HG02884 (cell line): ENCODE measurements at regions not wholly inside any gene's neighbourhood (a gene's known extent, or its start where the extent isn't known, plus 50 kb on each side); places are given as distances from the start of the nearest gene placed in this dataset.

Source experiments
- ATAC-seq: cut with Tn5 transposase; IDR thresholded peaks from one replicate; pipeline ENCODE4 v1.9.1; 2021; ENCODE audit warnings: mild to moderate bottlenecking, moderate library complexity; ENCODE audit not compliant: unreplicated experiment

DNA sequence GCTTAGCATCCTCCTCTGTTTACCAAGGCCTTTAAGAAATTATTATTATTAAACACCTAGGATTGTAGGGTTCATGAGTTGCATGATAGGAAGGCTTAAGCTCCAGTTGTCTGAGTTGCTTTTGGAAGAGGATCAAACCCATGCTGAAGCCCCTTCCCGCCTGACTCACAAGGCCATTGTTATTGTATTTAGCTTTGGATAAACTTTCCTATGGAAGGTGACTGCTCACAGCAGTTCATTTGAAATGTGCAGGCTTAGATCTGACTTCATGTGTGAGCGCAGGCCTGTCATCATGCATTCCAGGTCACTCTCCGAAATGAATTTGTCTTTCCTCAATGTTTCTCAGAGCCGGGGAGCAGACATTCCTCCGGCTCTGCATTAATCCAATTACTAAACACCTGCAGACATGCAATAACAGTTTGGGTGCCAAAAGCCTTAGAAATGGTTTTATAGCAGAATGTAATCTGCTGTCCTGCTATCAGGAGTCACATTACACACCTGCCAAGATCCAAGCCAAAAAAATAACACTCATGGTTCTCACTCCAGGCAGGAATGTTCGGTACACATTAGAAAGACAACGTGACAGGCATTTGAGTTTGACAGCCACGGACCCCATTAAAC, 119.9 kb downstream of the OSR1 start:
- no peak for ATAC-seq

DNA sequence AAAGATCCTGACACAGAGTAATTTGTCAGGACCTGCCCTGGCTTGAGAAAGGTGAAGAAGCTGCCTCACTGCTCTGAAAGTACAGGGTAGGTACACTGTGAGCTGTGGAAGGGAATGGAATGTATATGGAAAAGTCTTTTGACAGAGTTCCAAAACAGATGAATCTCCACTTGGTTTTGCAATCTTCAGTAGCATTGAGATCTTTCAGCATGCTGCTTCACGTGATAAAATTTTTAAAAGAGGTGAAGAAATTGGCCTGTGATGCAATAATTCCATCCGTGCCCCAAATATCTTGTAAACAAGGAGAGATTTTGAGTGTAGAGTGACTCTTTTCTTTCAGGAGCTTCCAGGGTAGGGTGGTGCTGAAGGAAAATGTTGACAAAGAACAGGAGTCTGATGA, 123.1 kb downstream of the OSR1 start:
- no peak for ATAC-seq

DNA sequence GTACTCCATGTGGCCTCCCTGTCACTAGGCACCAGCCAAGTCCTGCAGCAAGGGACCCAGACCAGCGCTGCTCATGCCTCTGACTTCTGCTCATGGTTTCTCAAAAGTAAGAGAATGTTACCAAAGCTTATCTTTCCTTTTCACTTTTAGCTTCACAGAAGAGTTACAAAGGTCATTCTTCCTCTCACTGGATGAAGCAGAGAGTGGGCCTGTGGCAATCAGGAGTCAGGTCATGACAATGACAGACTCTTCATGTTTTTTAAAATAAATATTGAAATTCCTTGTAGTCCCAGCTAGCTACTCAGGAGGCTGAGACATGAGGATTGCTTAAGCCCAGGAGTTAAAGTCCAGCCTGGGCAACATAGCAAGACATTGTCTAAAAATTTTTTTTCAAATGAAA, 126.1 kb downstream of the OSR1 start:
- no peak for ATAC-seq

DNA sequence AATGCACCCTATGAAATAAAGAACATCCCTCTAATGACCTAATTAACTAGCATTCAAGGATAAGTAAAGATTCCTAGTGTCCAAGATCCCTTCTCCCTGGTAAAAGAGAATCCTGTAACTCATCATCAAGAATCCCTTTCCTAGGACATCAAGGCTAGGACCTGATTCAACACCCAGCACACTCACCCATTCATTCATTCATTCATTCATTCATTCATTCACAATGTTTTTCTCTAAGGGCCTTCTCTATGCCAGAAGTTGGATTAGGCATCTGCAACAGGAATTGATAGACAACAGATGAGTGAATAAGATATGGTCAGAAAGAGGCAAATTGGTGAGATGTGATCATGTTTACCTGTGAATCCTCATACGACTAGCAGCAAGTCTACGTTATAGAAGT, 126.8 kb downstream of the OSR1 start:
- ATAC-seq: no peak

DNA sequence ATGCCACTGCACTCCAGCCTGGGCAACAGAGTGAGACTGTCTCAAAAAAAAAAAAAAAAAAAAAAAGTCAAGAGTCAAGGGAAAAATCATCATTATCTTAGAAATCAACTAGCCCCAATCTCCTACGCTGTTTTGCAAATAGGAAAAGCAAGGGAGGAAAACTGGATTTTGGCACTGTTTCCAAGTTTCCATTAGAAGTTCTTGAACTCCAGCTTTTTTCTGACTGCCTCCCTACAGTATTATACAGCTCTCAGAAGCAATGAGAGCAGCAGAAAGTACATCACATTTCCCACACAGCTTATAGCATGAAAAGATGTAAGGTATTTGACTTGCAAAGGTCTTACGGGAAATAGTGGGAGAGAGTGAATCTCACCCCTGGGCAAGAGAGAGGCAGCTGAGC, 127.8 kb downstream of the OSR1 start:
- no peak for ATAC-seq

DNA sequence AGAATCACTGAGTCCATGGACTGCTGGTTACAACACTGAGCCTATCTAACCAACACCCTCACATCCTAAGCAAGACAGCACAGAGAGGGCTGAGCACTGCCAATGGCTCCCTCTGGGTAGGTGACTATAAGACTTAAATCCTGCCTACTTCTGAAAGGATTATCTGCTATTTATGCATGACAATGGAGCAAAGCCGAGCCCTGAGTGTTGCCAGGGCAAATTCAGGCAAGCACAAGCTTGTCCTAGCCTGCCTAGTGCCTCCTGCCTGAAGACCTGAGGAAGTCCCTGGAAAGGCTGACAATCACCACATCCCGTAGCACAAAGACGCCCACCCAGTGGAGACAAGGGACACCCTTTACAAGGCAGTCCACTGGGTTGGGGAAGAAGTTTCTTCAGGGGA, 129.7 kb downstream of the OSR1 start:
- no peak for ATAC-seq

DNA sequence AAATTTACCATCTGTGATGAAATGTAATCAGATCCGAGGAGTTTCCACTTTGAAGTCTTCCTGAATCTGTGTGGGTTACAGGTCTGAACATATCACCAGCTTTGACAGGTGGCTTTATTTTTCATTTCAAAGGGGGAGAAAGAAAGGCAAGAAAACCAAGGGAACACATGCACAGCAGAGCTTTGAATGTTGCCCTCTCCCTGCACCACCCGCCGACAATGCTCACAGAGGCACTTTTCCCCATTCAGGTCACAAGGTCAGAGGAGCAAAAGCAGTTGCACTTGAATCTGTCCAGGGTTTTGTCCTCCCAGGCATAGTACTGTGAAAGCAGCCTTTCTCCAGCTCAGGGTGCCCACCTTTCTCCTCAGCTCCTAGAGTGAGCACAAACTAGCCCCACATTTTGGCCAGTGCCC, 130.2 kb downstream of the OSR1 start:
- ATAC-seq: no peak

DNA sequence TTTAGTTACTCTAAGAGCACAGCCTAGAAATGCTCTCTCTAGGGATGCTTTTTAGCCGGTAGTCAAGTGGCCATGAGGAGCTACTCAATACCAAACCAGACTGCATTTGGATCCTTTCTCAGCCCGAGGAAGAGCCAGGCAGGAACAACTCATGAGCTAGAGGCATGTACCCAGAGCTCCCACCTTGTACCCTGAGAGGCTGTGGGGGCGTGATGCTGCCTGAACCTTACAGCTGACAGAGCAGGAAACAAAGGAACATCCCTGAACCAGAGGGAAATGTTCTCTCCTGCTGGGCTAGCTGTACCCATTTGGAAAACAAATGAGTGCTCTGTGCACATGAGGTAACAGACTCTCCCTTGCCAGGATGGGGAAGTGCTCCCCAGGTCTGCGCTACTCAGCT, 131.6 kb downstream of the OSR1 start:
- ATAC-seq: no peak

DNA sequence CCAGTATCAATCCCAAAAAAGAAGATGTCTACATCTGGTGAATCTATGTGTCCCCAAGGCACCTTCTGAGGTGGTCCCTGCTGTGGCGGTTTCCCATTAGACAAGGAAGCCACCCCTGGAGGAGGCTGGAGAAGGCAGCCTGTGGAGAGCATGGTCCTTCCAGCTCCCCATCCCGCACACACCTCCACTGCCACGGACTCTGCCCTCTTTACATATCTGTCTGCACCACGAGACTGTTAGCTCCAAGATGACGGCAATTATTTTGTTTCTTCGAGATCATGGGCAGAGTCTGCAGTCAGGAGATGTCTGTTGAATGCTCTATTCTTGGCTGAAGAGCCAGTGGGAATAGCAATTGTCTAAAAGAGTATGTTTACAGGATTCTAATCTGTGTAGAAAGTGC, 132.0 kb downstream of the OSR1 start:
- no peak for ATAC-seq

DNA sequence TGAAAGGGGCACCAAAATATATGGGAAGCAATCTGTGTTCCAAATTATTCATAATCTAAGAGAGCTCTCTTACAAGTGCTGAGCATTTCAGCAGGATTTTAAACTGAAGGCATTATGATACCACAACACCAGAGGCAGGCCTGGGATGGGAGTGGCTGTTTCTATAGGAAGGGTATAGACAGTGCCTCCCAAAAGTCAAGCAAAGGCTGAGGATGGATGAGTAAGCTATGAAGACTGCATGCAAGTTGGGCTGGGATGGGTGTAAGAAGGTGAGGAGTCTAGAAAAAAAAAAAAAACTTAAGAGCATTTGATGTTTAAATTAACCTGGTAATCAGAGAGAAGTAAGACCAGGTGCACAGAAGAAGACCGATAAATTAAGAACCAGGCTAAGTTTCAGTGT, 132.5 kb downstream of the OSR1 start:
- ATAC-seq: no peak

DNA sequence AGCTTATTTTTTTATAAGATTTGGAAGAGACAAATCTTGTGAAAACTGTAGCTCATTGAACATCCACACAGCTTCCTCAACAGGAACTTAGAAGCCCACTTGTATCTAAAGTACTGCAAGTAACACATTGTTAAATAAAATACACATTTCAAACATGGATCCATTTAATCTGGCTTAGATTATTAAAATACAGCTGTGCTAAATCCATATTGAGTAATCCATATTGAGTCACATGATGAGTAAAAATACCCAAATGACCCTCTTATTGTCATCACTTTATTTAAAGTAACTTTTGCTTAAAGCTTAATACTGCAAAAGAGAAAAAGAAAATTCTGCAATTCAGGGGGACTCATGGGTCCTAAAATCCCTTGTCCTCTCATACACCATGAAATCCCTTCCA, 133.3 kb downstream of the OSR1 start:
- ATAC-seq: no peak

DNA sequence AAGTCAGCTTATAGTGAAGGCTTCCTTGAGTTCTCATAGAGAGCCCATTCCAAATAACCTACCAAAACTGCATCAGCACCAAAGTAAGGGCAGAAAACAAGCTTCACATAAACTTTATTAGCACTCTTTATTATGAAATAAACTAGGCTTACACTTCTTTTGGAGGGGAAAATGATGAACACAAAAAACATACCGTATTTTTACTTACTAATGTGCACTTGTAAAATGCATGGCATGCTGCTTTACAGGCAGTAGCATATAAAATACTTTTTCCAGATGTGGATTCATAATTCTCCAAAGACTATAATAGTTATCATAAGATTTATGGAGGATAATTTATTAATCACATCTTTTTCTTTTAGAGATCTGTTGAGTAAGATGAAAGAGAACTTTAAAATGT, 133.9 kb downstream of the OSR1 start:
- ATAC-seq: no peak

DNA sequence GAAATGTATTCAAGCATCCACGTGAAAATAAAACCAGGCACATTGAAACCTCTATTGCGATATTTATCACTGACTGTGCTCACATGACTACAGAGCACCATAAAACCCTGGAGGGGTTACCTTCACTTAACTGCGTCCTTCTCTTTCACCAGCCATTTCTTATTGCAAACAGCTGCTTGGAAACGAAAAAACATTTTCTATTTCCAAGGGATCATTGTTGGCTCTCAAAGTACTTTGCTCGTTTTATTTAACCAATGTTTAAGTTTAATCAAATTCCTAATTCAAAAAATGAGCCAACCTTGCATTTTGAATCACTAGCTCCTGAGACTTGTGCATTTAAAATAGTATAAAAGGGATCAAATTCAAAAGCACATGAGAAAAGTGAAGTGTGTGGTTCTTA, 134.4 kb downstream of the OSR1 start:
- no peak for ATAC-seq

DNA sequence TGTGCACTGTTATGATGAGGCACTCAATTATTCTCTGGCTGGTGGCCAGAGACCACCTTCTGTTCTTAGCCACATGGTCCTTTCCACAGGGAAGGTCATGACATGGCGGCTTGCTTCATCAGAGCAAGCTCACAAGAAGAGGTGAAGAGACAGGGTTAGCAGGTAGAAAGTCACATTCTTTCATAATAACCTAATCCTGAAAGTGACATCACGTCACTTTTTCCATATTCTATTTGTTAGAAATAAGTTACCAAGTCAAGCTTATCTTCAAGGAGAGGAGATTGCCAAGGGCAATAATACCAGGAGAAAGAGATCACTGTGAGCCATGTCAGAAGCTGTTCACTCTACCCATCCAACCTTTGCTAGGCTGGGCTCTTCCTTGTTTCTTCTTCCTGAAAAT, 139.4 kb downstream of the OSR1 start:
- no peak for ATAC-seq

DNA sequence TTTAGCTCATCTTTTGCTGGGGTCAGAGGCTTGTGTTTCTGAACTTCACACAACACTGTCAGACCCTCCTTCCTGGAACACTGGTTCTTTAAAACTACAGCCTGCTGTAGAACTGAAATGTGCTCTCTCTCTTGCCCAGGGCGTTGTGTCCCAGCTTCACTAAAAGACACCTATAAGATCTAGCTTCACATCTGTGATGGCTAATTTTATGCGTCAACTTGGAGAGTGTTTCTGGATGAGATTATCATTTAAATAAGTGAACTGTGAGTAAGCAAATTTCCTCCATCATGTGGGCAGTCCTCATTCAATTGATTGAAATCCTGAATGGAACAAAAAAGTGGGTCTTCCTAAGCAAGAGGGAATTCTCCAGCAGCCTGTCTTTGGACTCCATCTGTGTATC, 140.3 kb downstream of the OSR1 start:
- ATAC-seq: no peak

DNA sequence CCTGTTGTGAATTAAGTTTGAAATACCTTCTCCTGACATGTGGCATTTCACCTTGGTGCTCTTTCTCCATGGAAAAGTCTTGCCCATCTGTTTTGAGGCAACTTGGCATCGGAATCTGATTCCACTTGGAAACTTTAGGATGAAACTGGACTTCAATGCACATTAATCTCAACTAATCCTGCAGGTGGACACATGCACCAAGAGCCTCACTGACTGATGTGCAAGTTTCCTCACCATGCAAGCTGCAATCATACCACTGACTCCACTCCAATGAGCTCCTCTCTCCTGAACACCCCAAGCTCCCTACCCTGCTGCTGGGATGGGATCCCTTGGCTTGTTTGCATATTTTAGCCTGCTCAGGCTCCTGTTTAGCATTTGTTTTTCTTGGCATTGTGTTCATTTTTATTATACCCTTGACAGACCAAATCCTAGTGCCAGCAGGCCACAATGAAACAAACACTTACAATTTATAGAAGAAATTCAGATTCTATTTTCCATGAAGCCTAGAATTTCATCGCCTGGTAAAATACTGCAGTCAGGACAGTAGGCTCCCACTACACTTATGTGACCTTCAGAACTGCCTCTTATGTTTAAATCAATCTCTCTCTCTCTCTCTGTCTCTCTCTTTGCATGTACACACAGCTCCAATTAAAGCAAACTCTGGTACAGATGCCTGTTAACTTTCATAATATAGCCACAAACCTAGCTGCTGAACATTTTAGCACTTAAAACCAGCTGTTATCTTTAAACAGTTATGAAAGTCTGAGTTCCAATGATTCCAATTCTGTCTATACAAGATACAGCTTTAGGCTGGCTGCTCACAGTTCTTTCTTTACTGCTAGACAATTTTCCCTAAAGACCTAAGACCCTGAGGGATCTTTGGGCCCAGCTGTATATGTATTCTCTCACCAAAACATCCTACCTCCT, 141.5 kb downstream of the OSR1 start:
- ATAC-seq: no peak

DNA sequence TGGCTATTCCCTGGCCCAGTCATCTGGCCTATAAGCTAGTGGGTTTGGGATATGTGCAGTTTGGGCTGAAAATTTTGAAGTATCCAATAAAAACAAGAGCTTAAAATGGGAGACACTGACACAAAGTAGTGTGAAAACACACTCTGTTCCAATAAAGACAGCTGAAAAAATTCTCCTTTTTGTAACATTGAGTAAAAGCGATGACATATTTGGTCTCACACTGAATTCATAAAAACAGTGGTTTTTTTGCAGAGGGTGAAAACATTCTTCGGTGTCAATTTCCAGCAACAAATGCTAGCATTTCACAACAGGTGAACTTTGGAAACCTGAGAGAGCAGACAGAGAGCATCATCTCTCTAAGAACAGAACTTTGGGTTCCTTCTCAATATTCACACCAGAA, 142.2 kb downstream of the OSR1 start:
- no peak for ATAC-seq

DNA sequence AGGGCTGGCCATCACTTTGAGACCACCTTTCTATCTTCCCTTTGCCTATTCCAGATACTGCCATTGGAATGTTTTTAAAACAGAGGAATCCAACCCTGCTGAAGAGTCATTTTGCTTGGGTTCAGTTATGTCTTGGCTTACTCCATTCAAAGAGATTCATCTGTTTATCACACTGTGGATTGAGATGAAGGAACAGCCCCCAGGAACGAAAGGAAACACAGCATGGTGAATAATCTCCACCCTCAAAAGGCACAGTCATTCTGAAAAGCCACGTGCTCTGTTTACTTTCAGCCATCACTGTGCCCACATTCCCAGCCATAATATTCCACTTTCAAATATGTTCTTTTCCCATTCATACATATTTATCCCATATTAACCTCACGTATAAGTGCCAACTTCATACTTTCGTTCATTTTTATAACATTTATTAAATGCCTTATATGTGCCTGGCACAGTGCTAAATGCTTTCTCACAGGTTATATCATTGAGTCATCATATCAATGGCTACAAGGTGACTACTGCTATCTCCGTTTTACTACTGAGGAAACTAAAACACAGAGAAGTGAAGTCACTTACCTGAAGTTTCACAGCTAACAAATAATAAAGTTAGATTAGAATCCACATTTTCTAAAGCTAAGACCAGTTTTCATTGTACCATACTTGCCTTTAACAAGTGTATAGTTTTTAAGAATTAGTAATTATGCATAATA, 143.6 kb downstream of the OSR1 start:
- ATAC-seq: no peak

DNA sequence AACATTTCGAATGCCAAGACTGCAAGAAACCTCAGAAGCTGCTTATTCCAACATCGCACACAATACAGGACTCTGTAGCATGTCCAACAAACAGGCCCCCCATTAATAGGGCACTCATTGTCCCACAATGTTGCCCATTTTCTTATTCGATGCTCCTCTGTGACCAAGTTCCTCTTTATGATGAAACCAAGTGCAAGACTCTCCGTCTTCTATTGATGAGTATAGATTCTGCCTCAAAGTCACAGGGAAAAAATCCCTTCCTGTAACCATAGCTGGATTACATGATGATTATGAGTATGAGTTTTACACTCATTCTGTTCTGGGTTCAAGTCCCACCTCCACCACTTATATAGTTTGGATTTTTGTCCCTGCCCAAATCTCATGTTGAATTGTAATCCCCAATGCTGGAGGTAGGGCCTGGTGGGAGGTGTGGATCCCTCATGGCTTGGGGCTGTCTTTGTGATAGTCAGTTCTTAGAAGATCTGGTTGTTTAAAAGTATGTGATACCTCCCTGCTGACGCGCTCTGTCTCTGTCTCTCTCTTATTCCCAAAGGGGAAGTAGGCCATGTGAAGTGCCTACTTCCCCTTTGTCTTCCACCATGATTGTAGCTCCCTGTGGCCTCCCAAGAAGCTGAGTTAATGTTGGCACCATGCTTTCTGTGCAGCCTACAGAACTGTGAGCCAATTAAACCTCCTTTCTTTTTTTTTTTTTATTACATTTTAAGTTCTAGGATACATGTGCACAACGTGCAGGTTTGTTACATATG, 148.7 kb downstream of the OSR1 start:
- ATAC-seq: no peak

DNA sequence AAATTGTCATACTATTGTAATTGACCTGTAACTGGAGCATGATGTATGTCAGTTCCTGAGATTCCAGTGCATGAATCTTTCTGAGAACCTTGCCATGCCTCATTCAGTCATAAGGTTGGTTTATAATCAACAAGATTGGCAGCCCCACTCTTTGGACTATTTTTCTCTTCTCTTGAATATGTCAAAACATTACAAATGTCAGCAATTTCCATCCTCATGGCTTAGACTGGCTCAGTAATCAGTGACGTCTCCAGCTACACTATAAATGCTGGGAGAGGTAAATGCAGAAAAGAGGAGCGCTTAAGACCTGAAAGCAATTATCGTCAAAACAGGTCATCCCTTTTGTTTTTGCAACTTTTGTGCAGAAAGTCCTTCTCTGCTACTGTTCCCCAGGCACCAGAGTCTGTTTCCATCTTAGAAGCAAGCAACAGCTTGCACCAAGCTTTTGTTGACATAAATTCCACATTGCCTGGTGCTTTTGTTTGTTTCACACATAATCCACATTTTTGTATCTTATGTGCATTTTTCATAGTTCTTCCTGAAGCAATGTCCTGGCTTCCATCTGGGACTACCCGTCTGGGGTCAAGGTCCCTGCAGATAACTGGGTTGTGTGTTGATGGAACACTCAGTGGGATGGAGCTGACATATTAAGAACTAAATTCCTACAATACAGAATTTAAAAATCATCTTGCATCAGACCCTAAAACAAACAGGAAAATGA, 149.8 kb downstream of the OSR1 start:
- ATAC-seq: no peak

DNA sequence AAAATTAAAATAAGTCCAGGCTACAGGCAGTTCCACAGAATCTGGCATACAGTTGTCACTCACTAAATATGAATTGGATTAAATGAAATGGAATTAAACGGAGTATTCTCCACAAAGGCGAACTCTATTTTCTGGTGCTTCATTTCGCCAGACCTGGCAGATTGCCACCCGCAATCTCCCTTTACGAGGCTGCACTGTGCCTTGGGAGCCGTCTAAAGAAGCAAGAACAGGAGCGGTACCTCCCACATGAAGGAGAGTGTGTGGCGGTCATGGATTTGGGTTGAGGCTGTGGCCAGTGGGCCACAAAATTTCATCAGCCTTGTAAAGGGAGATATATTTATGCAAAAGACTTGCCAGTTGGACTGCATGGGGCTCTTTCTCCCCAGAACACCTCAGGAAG, 151.0 kb downstream of the OSR1 start:
- ATAC-seq: no peak
